Astrocyte of the hippocampus (primary cell): ENCODE measurements at regions not wholly inside any gene's neighbourhood (a gene's known extent, or its start where the extent isn't known, plus 50 kb on each side); places are given as distances from the start of the nearest gene placed in this dataset.
"Not testable (repeated sequence)": the region's sequence is repeated elsewhere in the genome, so short reads cannot be mapped to it uniquely, and the experiment has no call there.

Source experiments
- DNase-seq: peaks from one replicate; pipeline ENCODE4 v3.0.0; 2011; ENCODE audit warnings: low read depth, low spot score

GRCh38 chr6:71360556-71361335 is 72.1 kb downstream of the OGFRL1 start:
- not testable (repeated sequence) for DNase-seq

- no peak for DNase-seq
Measured at GRCh38 chr6:71364889-71365542, 76.4 kb downstream of the OGFRL1 start.

GRCh38 chr6:71367756-71368155 is 79.1 kb downstream of the OGFRL1 start:
- no peak for DNase-seq

DNA sequence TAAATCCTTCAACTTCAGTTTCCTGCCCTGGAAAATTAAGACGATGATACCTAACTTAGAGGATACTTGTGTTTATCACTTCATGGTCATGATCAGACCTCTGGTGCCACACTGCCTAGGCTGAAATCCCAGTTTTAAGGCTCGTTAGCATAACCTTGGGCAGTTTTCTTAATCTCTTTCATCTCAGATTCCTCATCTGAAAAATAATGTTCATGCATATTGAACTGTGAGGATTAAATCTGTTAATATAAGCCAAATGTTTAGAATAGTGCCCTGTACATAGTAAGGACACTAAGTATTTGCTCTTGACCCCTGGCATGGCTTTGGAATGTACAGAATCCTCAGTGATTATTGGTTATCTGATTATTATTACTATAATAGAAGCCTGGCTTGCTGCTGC is 79.7 kb downstream of the OGFRL1 start:
- DNase-seq: no peak

- DNase-seq: no peak
Measured at GRCh38 chr6:71371559-71371958, 82.9 kb downstream of the OGFRL1 start.

- DNase-seq: no peak
Measured at GRCh38 chr6:71373943-71374342, 85.3 kb downstream of the OGFRL1 start.

- DNase-seq: peak; percentile 55
Measured at GRCh38 chr6:71375676-71376075, 87.1 kb downstream of the OGFRL1 start.

DNA sequence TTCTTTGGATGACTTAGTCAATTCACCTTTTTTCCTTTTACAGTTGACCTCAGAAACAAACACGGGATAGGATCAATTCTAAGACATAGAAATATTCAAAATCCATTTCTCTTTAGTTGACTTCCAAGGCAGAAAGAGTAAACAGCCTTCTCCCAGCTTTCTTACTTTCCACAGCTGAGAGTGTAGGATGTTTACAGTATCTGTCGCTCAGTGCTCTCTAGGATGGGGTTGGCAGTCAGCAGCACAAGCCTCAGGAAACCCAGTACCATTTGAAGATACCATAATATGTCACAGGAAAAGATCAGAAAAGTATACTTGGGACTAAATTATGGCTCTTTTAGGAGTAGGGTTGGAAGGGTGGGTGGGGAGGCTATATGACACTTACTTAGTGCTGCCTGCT is 88.2 kb downstream of the OGFRL1 start:
- no peak for DNase-seq

DNA sequence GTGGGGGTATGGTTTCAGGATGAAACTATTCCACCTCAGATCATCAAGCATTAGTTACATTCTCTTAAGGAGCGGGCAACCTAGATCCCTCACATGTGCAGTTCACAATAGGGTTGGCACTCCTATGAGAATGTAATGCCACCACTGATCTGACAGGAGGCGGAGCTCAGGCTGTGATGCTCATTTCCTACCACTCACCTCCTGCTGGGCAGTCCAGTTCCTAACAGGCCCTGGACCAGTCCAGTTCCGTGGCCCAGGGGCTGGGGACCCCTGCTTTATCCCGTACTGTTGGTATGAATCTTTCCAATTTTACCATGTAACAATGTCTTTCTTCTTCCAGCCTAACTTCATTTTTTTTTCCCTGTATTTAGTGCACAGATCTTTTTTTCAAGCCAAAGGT is 94.9 kb downstream of the OGFRL1 start:
- no peak for DNase-seq

GRCh38 chr6:71383901-71384489 is 95.4 kb downstream of the OGFRL1 start:
- DNase-seq: peak; percentile 75

DNA sequence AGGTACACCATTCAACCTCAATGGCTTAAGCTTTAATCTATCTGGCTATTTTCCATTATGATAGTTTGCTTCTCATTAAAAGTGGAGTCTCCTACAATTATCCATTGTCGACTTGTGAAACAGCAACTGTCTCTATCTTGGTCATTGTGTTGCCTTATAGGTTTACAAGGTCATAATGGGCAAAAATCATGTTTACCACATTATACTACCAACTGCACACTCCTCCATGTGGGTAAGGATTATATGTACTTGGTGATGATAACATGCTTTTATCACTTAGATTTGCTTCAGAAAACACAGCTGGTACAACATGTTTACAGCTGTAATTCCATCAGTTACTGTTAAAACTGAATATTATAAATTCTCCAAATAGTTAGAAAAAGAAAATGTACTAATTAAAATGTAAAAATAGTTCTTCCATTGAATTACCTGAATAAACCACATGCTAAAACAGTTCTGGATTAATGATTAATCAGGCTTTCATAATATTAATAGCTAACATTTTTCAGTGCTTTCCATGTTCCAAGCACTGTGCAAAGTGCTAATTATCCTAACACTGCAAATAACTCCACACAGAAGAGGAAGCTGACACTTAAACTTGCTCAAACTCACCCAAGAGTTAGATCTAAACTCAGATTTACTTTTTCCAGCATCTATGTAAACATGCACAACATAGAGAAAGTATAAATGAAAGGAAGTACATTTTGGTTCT is 96.7 kb downstream of the OGFRL1 start:
- no peak for DNase-seq

GRCh38 chr6:71386215-71386614 is 97.6 kb downstream of the OGFRL1 start:
- DNase-seq: no peak

GRCh38 chr6:71387179-71387578 is 98.6 kb downstream of the OGFRL1 start:
- DNase-seq: no peak

- DNase-seq: no peak
Measured at GRCh38 chr6:71388068-71388744, 99.6 kb downstream of the OGFRL1 start.

- DNase-seq: no peak
Measured at GRCh38 chr6:71388856-71389527, 100.4 kb downstream of the OGFRL1 start.

DNA sequence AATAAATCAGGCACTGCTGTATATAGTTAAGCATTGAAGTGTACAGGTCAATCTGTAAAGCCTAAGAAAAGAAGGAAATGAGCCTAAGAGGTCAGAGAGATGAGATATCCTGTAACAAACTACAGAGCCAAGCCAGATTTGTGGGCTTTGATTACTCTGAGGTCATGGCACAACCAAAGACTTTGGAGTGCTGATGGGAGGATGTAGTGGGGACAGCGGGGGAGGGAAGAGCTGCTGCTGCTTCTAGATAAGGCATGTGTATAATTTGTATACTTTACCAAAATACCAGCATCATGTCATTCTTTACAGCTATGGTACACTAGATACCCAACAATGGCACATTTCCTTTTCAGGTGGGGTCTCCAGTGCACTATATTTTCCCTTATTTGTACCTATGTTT is 102.5 kb downstream of the OGFRL1 start:
- no peak for DNase-seq

GRCh38 chr6:71392276-71392675 is 103.7 kb downstream of the OGFRL1 start:
- DNase-seq: no peak

GRCh38 chr6:71393471-71393870 is 104.9 kb downstream of the OGFRL1 start:
- no peak for DNase-seq

GRCh38 chr6:71393981-71394432 is 105.4 kb downstream of the OGFRL1 start:
- no peak for DNase-seq

- DNase-seq: no peak
Measured at GRCh38 chr6:71394926-71395325, 106.3 kb downstream of the OGFRL1 start.
